Endothelial cell of umbilical vein (primary cell): ENCODE measurements at regions not wholly inside any gene's neighbourhood (a gene's known extent, or its start where the extent isn't known, plus 50 kb on each side); places are given as distances from the start of the nearest gene placed in this dataset.

Experiments
- BruUV-seq: library from RNA; stranded (reverse); fragments of 400-500 nt; replicated peaks from 2 replicates; lab custom pipeline; 2021; lab: Mats Ljungman, UMichigan
- CTCF ChIA-PET: fragments of 300-600, 350-600 bp; sonication (Branson Sonifier 250); formaldehyde crosslinking; loops from one replicate; lab custom pipeline; 2021; ENCODE audit warnings: antibody characterized with exemption, inconsistent platforms; lab: Charles Lee
- POLR2A ChIA-PET: fragments of 300-600, 350-600 bp; sonication (Branson Sonifier 250); formaldehyde crosslinking; loops from one replicate; lab custom pipeline; 2021; ENCODE audit warnings: antibody characterized with exemption, inconsistent platforms; lab: Charles Lee
- DNase-seq: peaks from one replicate; pipeline ENCODE4 v3.0.0-alpha.2; 2011; ENCODE audit warnings: low read depth, low spot score
- FAIRE-seq: peaks from 2 replicates; lab custom pipeline; 2011; peaks lifted over from hg19 to GRCh38; lab: Jason Lieb, UNC
- H2AFZ ChIP-seq: 2 replicates; pipeline ENCODE4 v1.6.0; 2012; ENCODE audit warnings: low read depth, low read length, control low read depth, inconsistent platforms
- H3K27ac ChIP-seq: 2 replicates; pipeline ENCODE4 v1.5.1; 2011; ENCODE audit warnings: low read depth, mild to moderate bottlenecking, control low read depth, low read length, moderate library complexity; ENCODE audit not compliant: insufficient read depth
- H3K27me3 ChIP-seq, 2 experiments: 2 replicates each; pipeline versions ENCODE4 v1.6.0 to v1.6.1; 2011; ENCODE audit warnings: low read length in 2 of 2, mixed read lengths in 1 of 2; ENCODE audit not compliant: control insufficient read depth in 2 of 2, insufficient read depth in 2 of 2
- H3K36me3 ChIP-seq, 2 experiments: 2 replicates in 1 of 2; 3 replicates in 1 of 2; pipeline ENCODE4 v1.5.1; 2011; ENCODE audit warnings: low read length in 2 of 2, mild to moderate bottlenecking in 1 of 2, moderate library complexity in 1 of 2; ENCODE audit not compliant: control insufficient read depth in 2 of 2, insufficient read depth in 2 of 2; ENCODE audit errors: extremely low read depth in 1 of 2
- H3K4me1 ChIP-seq: 3 replicates; pipeline ENCODE4 v1.5.1; 2011; ENCODE audit warnings: mild to moderate bottlenecking, low read length; ENCODE audit not compliant: control insufficient read depth, insufficient read depth; ENCODE audit errors: extremely low read depth
- H3K4me2 ChIP-seq: 2 replicates; pipeline ENCODE4 v1.6.1; 2011; ENCODE audit warnings: low read length, control low read depth, mixed read lengths; ENCODE audit not compliant: insufficient read depth
- H3K4me3 ChIP-seq, 3 experiments: fragments of 200-600 bp in 1 of 3; sonication (generic), shearing (Covaris generic) in 1 of 3; replicated peaks in 1 of 3; 2 replicates each; pipeline ENCODE4 v1.5.1; 2011 to 2016; ENCODE audit warnings: control low read depth in 3 of 3, low read length in 3 of 3, mild to moderate bottlenecking in 2 of 3, inconsistent platforms in 1 of 3, low read depth in 1 of 3, moderate library complexity in 1 of 3; ENCODE audit not compliant: insufficient read depth in 1 of 3
- H3K79me2 ChIP-seq: 2 replicates; pipeline ENCODE4 v1.6.0; 2012; ENCODE audit warnings: low read length, inconsistent platforms; ENCODE audit not compliant: control insufficient read depth, insufficient read depth
- H3K9ac ChIP-seq: replicated peaks from 2 replicates; pipeline ENCODE3; 2011; ENCODE audit warnings: low read length, control low read depth; ENCODE audit not compliant: insufficient read depth; ENCODE audit errors: extremely low read depth
- H3K9me1 ChIP-seq: replicated peaks from 3 replicates; pipeline ENCODE4 v1.6.0; 2011; ENCODE audit warnings: mild to moderate bottlenecking, low read length; ENCODE audit not compliant: control insufficient read depth, insufficient read depth; ENCODE audit errors: extremely low read depth
- H3K9me3 ChIP-seq: replicated peaks from 2 replicates; pipeline ENCODE4 v1.5.1; 2012; ENCODE audit warnings: low read length, inconsistent platforms; ENCODE audit not compliant: control insufficient read depth, insufficient read depth
- H4K20me1 ChIP-seq: replicated peaks from 2 replicates; pipeline ENCODE3; 2011; ENCODE audit warnings: mild to moderate bottlenecking, low read length; ENCODE audit not compliant: control insufficient read depth, insufficient read depth; ENCODE audit errors: extremely low read depth
- EZH2 ChIP-seq: IDR thresholded peaks from 2 replicates; pipeline ENCODE4 v1.6.1; 2012; ENCODE audit warnings: borderline replicate concordance, low read depth, mild to moderate bottlenecking, moderate library complexity, low read length, inconsistent platforms; ENCODE audit not compliant: severe bottlenecking
- FOS ChIP-seq: IDR thresholded peaks from 2 replicates; pipeline ENCODE4 v1.6.1; 2011; ENCODE audit warnings: mild to moderate bottlenecking, low read length, moderate library complexity, borderline replicate concordance; ENCODE audit not compliant: insufficient read depth
- GATA2 ChIP-seq: IDR thresholded peaks from 2 replicates; pipeline ENCODE4 v1.7.0; 2011; ENCODE audit warnings: low read depth, mild to moderate bottlenecking, moderate library complexity, mixed read lengths, low read length; ENCODE audit not compliant: insufficient read length, insufficient read depth
- JUN ChIP-seq: IDR thresholded peaks from 2 replicates; pipeline ENCODE4 v1.6.1; 2011; ENCODE audit warnings: borderline replicate concordance, low read depth; ENCODE audit not compliant: insufficient read length, insufficient read depth
- MYC ChIP-seq: IDR thresholded peaks from one replicate; pipeline ENCODE4 v1.6.1; 2011; ENCODE audit warnings: mild to moderate bottlenecking, low read depth, low read length
- POLR2A ChIP-seq: IDR thresholded peaks from 2 replicates; pipeline ENCODE4 v1.6.1; 2012; ENCODE audit warnings: low read depth, mild to moderate bottlenecking, control low read depth, low read length
- POLR2AphosphoS5 ChIP-seq: IDR thresholded peaks from 2 replicates; pipeline ENCODE4 v1.6.1; 2012; ENCODE audit warnings: low read depth, mild to moderate bottlenecking, control low read depth, low read length, moderate library complexity; ENCODE audit not compliant: insufficient read depth
- dilution Hi-C: fragments of 300-500 bp; cut with MboI; formaldehyde crosslinking; loops from one replicate; pipeline ENCODE4 v1.15.0; 2019; ENCODE audit warnings: low sequenced_read_pairs; ENCODE audit not compliant: extremely low pct_ligation_motif_present
- intact Hi-C: fragments of 100-400 bp; cut with micrococcal nuclease; formaldehyde crosslinking; loops from one replicate; pipeline ENCODE4 v1.10.0; 2022
- TF ChIP-seq, protein P1 (sequence below): IDR thresholded peaks from 2 replicates; pipeline ENCODE4 v1.6.1; 2011; ENCODE audit not compliant: insufficient read depth, insufficient read length
- TF ChIP-seq, protein P2 (sequence below), 2 donors: IDR thresholded peaks; 1 replicate in 1 of 2; 2 replicates in 1 of 2; pipeline ENCODE4 v1.5.1; 2011; ENCODE audit warnings: low read length in 2 of 2, mild to moderate bottlenecking in 2 of 2, moderate library complexity in 2 of 2, control low read depth in 1 of 2, inconsistent platforms in 1 of 2, low read depth in 1 of 2; ENCODE audit not compliant: insufficient read depth in 1 of 2; ENCODE audit errors: extremely low read depth in 1 of 2

DNA sequence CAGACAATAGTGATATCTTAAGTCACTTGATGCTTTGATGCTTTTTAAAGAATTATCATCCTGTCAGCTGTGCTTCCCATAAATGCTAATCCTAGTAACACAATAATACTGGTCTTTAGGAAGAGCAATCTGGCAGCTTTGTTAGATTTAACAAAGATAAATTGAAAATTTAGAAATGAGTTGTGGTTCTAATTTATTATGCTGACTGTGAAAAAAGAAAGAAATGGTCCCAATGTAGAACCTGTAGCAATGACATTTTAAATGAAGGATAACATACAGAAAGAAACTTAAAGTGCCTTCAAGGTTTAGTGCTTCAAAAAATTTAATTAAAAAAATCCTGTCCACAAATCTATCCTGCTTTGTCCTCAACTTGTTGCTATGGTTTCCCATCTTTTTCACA is 81.6 kb upstream of the HGF start:
- POLR2A ChIA-PET, result no interaction called here
- Histone ChIP-seq H3K4me2 (no peak overlapping the region), H3K36me3 (no peaks in the 10 kb centered on the region), H3K27me3 (no peaks in the 10 kb centered on the region), H3K27ac (no peak overlapping the region), H3K4me1 (peaks cover 3% of the 10 kb centered on the region), H3K9me3 (no peaks in the 10 kb centered on the region), H4K20me1 (no peaks in the 10 kb centered on the region), H2AFZ (no peak overlapping the region), H3K4me3 (no peak overlapping the region), H3K9me1 (peaks cover 2% of the 10 kb centered on the region), H3K79me2 (no peaks in the 10 kb centered on the region), H3K9ac (no peak overlapping the region)
- BruUV-seq, result no TSS peak
- CTCF ChIA-PET, result no interaction called here
- intact Hi-C loops (no loop called here), dilution Hi-C loops (no loop called here)
- no peak for DNase-seq
- TF ChIP-seq, protein P1, sequence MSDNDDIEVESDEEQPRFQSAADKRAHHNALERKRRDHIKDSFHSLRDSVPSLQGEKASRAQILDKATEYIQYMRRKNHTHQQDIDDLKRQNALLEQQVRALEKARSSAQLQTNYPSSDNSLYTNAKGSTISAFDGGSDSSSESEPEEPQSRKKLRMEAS, result no peak
- TF ChIP-seq, protein P2, sequence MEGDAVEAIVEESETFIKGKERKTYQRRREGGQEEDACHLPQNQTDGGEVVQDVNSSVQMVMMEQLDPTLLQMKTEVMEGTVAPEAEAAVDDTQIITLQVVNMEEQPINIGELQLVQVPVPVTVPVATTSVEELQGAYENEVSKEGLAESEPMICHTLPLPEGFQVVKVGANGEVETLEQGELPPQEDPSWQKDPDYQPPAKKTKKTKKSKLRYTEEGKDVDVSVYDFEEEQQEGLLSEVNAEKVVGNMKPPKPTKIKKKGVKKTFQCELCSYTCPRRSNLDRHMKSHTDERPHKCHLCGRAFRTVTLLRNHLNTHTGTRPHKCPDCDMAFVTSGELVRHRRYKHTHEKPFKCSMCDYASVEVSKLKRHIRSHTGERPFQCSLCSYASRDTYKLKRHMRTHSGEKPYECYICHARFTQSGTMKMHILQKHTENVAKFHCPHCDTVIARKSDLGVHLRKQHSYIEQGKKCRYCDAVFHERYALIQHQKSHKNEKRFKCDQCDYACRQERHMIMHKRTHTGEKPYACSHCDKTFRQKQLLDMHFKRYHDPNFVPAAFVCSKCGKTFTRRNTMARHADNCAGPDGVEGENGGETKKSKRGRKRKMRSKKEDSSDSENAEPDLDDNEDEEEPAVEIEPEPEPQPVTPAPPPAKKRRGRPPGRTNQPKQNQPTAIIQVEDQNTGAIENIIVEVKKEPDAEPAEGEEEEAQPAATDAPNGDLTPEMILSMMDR (IDR thresholded peaks at IDR 0.05; ENCODE audit: extremely low read depth in 1 of 2, insufficient read depth in 1 of 2, low read depth in 1 of 2, low read length in 2 of 2), result no peak
- TF ChIP-seq POLR2A (no peak), POLR2AphosphoS5 (no peak), GATA2 (no peak), EZH2 (no peak), FOS (no peak), MYC (no peak), JUN (no peak)
- FAIRE-seq, result no peak
